Colonic mucosa (tissue), 4 donors: ENCODE measurements at regions not wholly inside any gene's neighbourhood (a gene's known extent, or its start where the extent isn't known, plus 50 kb on each side); places are given as distances from the start of the nearest gene placed in this dataset.

Source experiments
- DNase-seq: peaks from one replicate; pipeline ENCODE4 v3.0.0-alpha.2; 2020
- H3K27ac ChIP-seq: fragments of 200-600 bp; one replicate; pipeline ENCODE4 v1.8.0; 2021
- H3K27me3 ChIP-seq: fragments of 200-600 bp; one replicate; pipeline ENCODE4 v1.8.0; 2021
- H3K36me3 ChIP-seq: fragments of 200-600 bp; one replicate; pipeline ENCODE4 v1.8.0; 2021
- H3K4me1 ChIP-seq: fragments of 200-600 bp; one replicate; pipeline ENCODE4 v1.8.0; 2021; ENCODE audit warnings: mild to moderate bottlenecking
- H3K4me3 ChIP-seq: fragments of 200-600 bp; one replicate; pipeline ENCODE4 v1.8.0; 2021
- H3K9ac ChIP-seq, 2 donors: one replicate each; pipeline ENCODE4 v1.7.0; 2013; ENCODE audit warnings: control low read depth in 2 of 2, low read depth in 2 of 2, low read length in 2 of 2
- H3K9me3 ChIP-seq: fragments of 200-600 bp; one replicate; pipeline ENCODE4 v1.8.0; 2021
- intact Hi-C: fragments of 100-400 bp; cut with DNase I; formaldehyde crosslinking; loops from one replicate; pipeline ENCODE4 v1.14.1; 2022
- TF ChIP-seq, protein P1 (sequence below): fragments of 200-600 bp; IDR thresholded peaks from one replicate; pipeline ENCODE4 v1.8.0; 2022; ENCODE audit warnings: antibody characterized with exemption, mild to moderate bottlenecking
- donor health status: healthy.
- donor health status: DM: no; HTN: no; CAD: no.
- donor health status: DM: no; HTN: no; CAD: no.

DNA sequence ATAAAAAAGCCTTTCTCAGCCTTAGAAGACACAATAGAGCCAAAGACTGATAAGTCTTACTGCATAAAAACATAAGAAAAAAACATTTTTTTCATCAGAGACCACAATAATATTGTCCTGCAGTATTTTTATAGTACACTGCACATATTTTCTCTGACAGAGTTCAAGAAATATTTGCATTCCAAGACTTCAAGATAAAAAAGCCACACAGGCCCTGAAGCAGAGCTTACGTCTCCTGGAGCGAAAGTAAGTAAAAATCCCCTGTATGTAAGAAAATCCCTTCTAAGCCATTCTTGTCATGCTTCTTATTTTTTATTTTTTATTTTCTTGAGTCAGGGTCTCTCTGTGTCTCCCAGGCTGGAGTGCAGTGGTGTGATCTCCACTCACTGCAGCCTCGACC, 755.9 kb downstream of the LIG4 start:
- TF ChIP-seq, protein P1, sequence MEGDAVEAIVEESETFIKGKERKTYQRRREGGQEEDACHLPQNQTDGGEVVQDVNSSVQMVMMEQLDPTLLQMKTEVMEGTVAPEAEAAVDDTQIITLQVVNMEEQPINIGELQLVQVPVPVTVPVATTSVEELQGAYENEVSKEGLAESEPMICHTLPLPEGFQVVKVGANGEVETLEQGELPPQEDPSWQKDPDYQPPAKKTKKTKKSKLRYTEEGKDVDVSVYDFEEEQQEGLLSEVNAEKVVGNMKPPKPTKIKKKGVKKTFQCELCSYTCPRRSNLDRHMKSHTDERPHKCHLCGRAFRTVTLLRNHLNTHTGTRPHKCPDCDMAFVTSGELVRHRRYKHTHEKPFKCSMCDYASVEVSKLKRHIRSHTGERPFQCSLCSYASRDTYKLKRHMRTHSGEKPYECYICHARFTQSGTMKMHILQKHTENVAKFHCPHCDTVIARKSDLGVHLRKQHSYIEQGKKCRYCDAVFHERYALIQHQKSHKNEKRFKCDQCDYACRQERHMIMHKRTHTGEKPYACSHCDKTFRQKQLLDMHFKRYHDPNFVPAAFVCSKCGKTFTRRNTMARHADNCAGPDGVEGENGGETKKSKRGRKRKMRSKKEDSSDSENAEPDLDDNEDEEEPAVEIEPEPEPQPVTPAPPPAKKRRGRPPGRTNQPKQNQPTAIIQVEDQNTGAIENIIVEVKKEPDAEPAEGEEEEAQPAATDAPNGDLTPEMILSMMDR = no peak
- Histone ChIP-seq H3K4me1 (no peaks in the 10 kb centered on the region), H3K27me3 (no peaks in the 10 kb centered on the region), H3K4me3 (no peak overlapping the region), H3K27ac (no peak overlapping the region), H3K9me3 (no peaks in the 10 kb centered on the region), H3K36me3 (no peaks in the 10 kb centered on the region), H3K9ac (no peak overlapping the region)
- DNase-seq = no peak
- intact Hi-C loops = no loop called here

GRCh38 chr13:107458269-107458668, 757.1 kb downstream of the LIG4 start:
- Histone ChIP-seq H3K36me3 (no peaks in the 10 kb centered on the region), H3K9me3 (no peaks in the 10 kb centered on the region), H3K9ac (no peak overlapping the region), H3K4me1 (no peaks in the 10 kb centered on the region), H3K27me3 (no peaks in the 10 kb centered on the region), H3K27ac (no peak overlapping the region), H3K4me3 (no peak overlapping the region)
- intact Hi-C loops = no loop called here
- no peak for DNase-seq
- TF ChIP-seq, protein P1 = no peak

- Histone ChIP-seq H3K4me3 (no peak overlapping the region), H3K27ac (no peak overlapping the region), H3K9me3 (no peaks in the 10 kb centered on the region), H3K36me3 (no peaks in the 10 kb centered on the region), H3K4me1 (no peaks in the 10 kb centered on the region), H3K27me3 (no peaks in the 10 kb centered on the region), H3K9ac (no peak overlapping the region)
- intact Hi-C loops = no loop called here
- TF ChIP-seq, protein P1 = no peak
- DNase-seq = no peak
Observed at GRCh38 chr13:107457686-107458085, 757.6 kb downstream of the LIG4 start.

GRCh38 chr13:107456431-107456830, 758.9 kb downstream of the LIG4 start:
- Histone ChIP-seq H3K36me3 (no peaks in the 10 kb centered on the region), H3K27me3 (no peaks in the 10 kb centered on the region), H3K4me1 (no peaks in the 10 kb centered on the region), H3K4me3 (no peak overlapping the region), H3K27ac (no peak overlapping the region), H3K9ac (no peak overlapping the region), H3K9me3 (no peaks in the 10 kb centered on the region)
- no peak for DNase-seq
- TF ChIP-seq, protein P1 = no peak
- intact Hi-C loops = no loop called here

DNA sequence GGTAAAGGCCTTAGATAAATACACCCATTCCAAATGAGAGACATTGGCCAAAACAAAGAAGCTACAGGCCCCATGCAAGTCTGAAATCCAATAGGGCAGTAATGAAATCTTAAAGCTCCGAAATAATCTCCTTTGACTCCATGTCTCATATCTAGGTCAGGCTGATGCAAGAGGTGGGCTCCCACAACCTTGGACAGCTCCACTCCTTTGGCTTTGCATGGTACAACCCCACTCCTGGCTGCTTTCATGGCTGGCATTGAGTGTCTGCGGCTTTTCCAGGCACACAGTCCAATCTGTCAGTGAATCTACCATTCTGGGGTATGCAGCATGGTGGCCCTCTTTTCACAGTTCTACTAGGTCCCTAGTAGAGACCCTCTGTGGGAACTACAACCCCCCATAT, 762.5 kb downstream of the LIG4 start:
- H3K36me3 ChIP-seq = no peaks in the 10 kb centered on the region
- no peak for DNase-seq

More for the DNA sequence above, 762.5 kb downstream of the LIG4 start:
- Histone ChIP-seq H3K27me3 (no peaks in the 10 kb centered on the region), H3K4me1 (no peaks in the 10 kb centered on the region), H3K9me3 (no peaks in the 10 kb centered on the region), H3K9ac (no peak overlapping the region), H3K4me3 (no peak overlapping the region), H3K27ac (no peak overlapping the region)
- intact Hi-C loops = no loop called here
- TF ChIP-seq, protein P1 = no peak
